B cell (primary cell): ENCODE measurements at regions not wholly inside any gene's neighbourhood (a gene's known extent, or its start where the extent isn't known, plus 50 kb on each side); places are given as distances from the start of the nearest gene placed in this dataset.
"Not testable (repeated sequence)": the region's sequence is repeated elsewhere in the genome, so short reads cannot be mapped to it uniquely, and the experiment has no call there.

Experiments
- ATAC-seq: fragments of 200-7000 bp; cut with Tn5 transposase; one replicate; pipeline ENCODE4 v1.10.0; 2021; ENCODE audit warnings: low read depth, mild to moderate bottlenecking, moderate number of reproducible peaks, moderate library complexity
- CTCF ChIA-PET: fragments of 350-600 bp; sonication (Branson Sonifier 250); formaldehyde crosslinking; loops from one replicate; lab custom pipeline; 2021; ENCODE audit warnings: antibody characterized with exemption, inconsistent platforms; lab: Charles Lee
- POLR2A ChIA-PET: fragments of 350-600 bp; sonication (Branson Sonifier 250); formaldehyde crosslinking; loops from one replicate; lab custom pipeline; 2021; ENCODE audit warnings: antibody characterized with exemption; lab: Charles Lee
- DNase-seq: peaks from one replicate; pipeline ENCODE4 v3.0.0; 2013
- H2AFZ ChIP-seq: 2 replicates; pipeline ENCODE4 v1.6.1; 2012; ENCODE audit warnings: mild to moderate bottlenecking, low read depth, low read length; ENCODE audit not compliant: insufficient read depth, poor library complexity, severe bottlenecking
- H3K27ac ChIP-seq, 2 donors: 1 replicate in 1 of 2; 2 replicates in 1 of 2; pipeline ENCODE4 v1.5.1; 2012 to 2013; ENCODE audit warnings: low read length in 2 of 2, mild to moderate bottlenecking in 2 of 2, moderate library complexity in 1 of 2
- H3K27me3 ChIP-seq, 4 experiments: fragments of 200-600 bp in 1 of 4; sonication (generic) in 1 of 4; replicated peaks in 1 of 4; 1 replicate in 2 of 4; 2 replicates in 2 of 4; pipeline versions ENCODE4 v1.6.1 to v1.7.0; 2013 to 2016; ENCODE audit warnings: low read length in 3 of 4, mild to moderate bottlenecking in 2 of 4, mixed read lengths in 1 of 4, moderate library complexity in 1 of 4; ENCODE audit not compliant: insufficient read depth in 4 of 4, control insufficient read depth in 3 of 4; ENCODE audit errors: control extremely low read depth in 1 of 4
- H3K36me3 ChIP-seq, 2 experiments: replicated peaks in 1 of 2; 1 replicate in 1 of 2; 2 replicates in 1 of 2; pipeline versions ENCODE4 v1.6.1 to v1.7.1; 2013; ENCODE audit warnings: low read length in 1 of 2; ENCODE audit not compliant: insufficient read depth in 2 of 2, control insufficient read depth in 1 of 2; ENCODE audit errors: control extremely low read depth in 1 of 2, extremely low read depth in 1 of 2
- H3K4me1 ChIP-seq, 2 donors: fragments of 200-600 bp in 1 of 2; sonication (generic) in 1 of 2; 1 replicate in 1 of 2; 2 replicates in 1 of 2; pipeline versions ENCODE4 v1.5.1 to v1.6.1; 2013 to 2017; ENCODE audit warnings: low read length in 2 of 2; ENCODE audit not compliant: control insufficient read depth in 2 of 2, insufficient read depth in 2 of 2
- H3K4me2 ChIP-seq: replicated peaks from 2 replicates; pipeline ENCODE3; 2012; ENCODE audit warnings: mild to moderate bottlenecking, low read depth, low read length; ENCODE audit not compliant: poor library complexity, severe bottlenecking
- H3K4me3 ChIP-seq, 5 experiments: fragments of 200-600 bp in 1 of 5; sonication (generic) in 1 of 5; 1 replicate in 3 of 5; 2 replicates in 2 of 5; pipeline versions ENCODE4 v1.5.1 to v1.7.0; 2011 to 2016; ENCODE audit warnings: low read length in 4 of 5, mild to moderate bottlenecking in 4 of 5, low read depth in 2 of 5, control low read depth in 1 of 5, moderate library complexity in 1 of 5; ENCODE audit not compliant: insufficient read depth in 1 of 5; ENCODE audit errors: control extremely low read depth in 1 of 5, extremely low read depth in 1 of 5
- H3K79me2 ChIP-seq: fragments of 200-600 bp; sonication (generic); one replicate; pipeline ENCODE4 v1.6.0; 2016; ENCODE audit warnings: low read length; ENCODE audit not compliant: control insufficient read depth, insufficient read depth
- H3K9ac ChIP-seq: fragments of 200-600 bp; sonication (generic); 2 replicates; pipeline ENCODE4 v1.6.1; 2017; ENCODE audit warnings: mild to moderate bottlenecking, low read length, moderate library complexity
- H3K9me3 ChIP-seq, 3 donors: one replicate each; pipeline versions ENCODE4 v1.6.1 to v1.7.1; 2013; ENCODE audit warnings: low read length in 2 of 3; ENCODE audit not compliant: control insufficient read depth in 2 of 3, insufficient read depth in 1 of 3; ENCODE audit errors: control extremely low read depth in 1 of 3
- H4K20me1 ChIP-seq: 2 replicates; pipeline ENCODE4 v1.6.0; 2012; ENCODE audit warnings: mild to moderate bottlenecking, low read length; ENCODE audit not compliant: insufficient read depth, control insufficient read depth, poor library complexity, severe bottlenecking
- H3K27ac Mint-ChIP-seq: one replicate; pipeline ENCODE4 v1.8.0; 2021; ENCODE audit warnings: mixed read lengths
- H3K27me3 Mint-ChIP-seq: one replicate; pipeline ENCODE4 v1.8.0; 2021; ENCODE audit warnings: mixed read lengths
- H3K4me1 Mint-ChIP-seq: one replicate; pipeline ENCODE4 v1.8.0; 2021; ENCODE audit warnings: mixed read lengths
- H3K4me3 Mint-ChIP-seq: one replicate; pipeline ENCODE4 v1.8.0; 2021; ENCODE audit warnings: mixed read lengths
- H3K9me3 Mint-ChIP-seq: one replicate; pipeline ENCODE4 v1.8.0; 2022; ENCODE audit warnings: mixed read lengths; ENCODE audit not compliant: insufficient read depth
- WGBS: methylation state at CpG from one replicate; pipeline ENCODE4 v1.1.5; 2013; ENCODE audit warnings: missing lambda C conversion rate; ENCODE audit not compliant: insufficient coverage; 5-methylcytosine and 5-hydroxymethylcytosine counted together
- intact Hi-C: fragments of 100-400 bp; cut with micrococcal nuclease; formaldehyde crosslinking; loops from one replicate; pipeline ENCODE4 v1.10.0; 2022

- H2AFZ ChIP-seq, H3K27ac ChIP-seq, H3K9me3 ChIP-seq, ATAC-seq, H4K20me1 ChIP-seq, POLR2A ChIA-PET, H3K27me3 ChIP-seq, H3K4me1 Mint-ChIP-seq, DNase-seq, H3K9me3 Mint-ChIP-seq, H3K4me1 ChIP-seq, H3K36me3 ChIP-seq, H3K79me2 ChIP-seq, H3K27me3 Mint-ChIP-seq, H3K4me2 ChIP-seq, CTCF ChIA-PET, intact Hi-C loops, H3K9ac ChIP-seq, H3K4me3 ChIP-seq: not testable (repeated sequence)
- peak overlapping the region; percentile 20 for H3K4me3 Mint-ChIP-seq
- WGBS, result 50% methylated on average over 1 of the region's 6 CpGs
- H3K27ac Mint-ChIP-seq, result peak overlapping the region; percentile 3
Observed at GRCh38 chr11:3554621-3555020, 87.2 kb downstream of the ART5 start.

- peaks cover 14% of the 10 kb centered on the region for H3K27me3 Mint-ChIP-seq
- H3K9me3 Mint-ChIP-seq, H3K9me3 ChIP-seq, H3K27ac ChIP-seq, H3K4me1 Mint-ChIP-seq, H3K36me3 ChIP-seq, H3K4me1 ChIP-seq, H3K4me2 ChIP-seq, DNase-seq, H3K9ac ChIP-seq, POLR2A ChIA-PET, ATAC-seq, intact Hi-C loops, H2AFZ ChIP-seq, CTCF ChIA-PET, H4K20me1 ChIP-seq, H3K4me3 ChIP-seq, H3K27ac Mint-ChIP-seq, H3K79me2 ChIP-seq, H3K27me3 ChIP-seq, H3K4me3 Mint-ChIP-seq: not testable (repeated sequence)
- 90% methylated on average over 3 of the region's 10 CpGs for WGBS
Observed at GRCh38 chr11:3544990-3545389, 96.8 kb downstream of the ART5 start.

GRCh38 chr11:3538220-3538619, 103.6 kb downstream of the ART5 start:
- H3K27me3 ChIP-seq, intact Hi-C loops, H3K4me2 ChIP-seq, H3K27ac ChIP-seq, H3K4me1 Mint-ChIP-seq, H3K4me3 ChIP-seq, H3K79me2 ChIP-seq, CTCF ChIA-PET, DNase-seq, H4K20me1 ChIP-seq, H3K9ac ChIP-seq, POLR2A ChIA-PET, H3K36me3 ChIP-seq, H3K9me3 ChIP-seq, H2AFZ ChIP-seq, H3K4me3 Mint-ChIP-seq, H3K9me3 Mint-ChIP-seq, ATAC-seq, H3K27ac Mint-ChIP-seq, H3K27me3 Mint-ChIP-seq, H3K4me1 ChIP-seq: not testable (repeated sequence)
- WGBS, result no CpG with 5 or more reads among the region's 1 CpG

GRCh38 chr11:3537254-3537653, 104.5 kb downstream of the ART5 start:
- H3K36me3 ChIP-seq, H3K79me2 ChIP-seq, H3K27ac ChIP-seq, H3K27me3 ChIP-seq, H3K9ac ChIP-seq, intact Hi-C loops, H3K4me1 ChIP-seq, H4K20me1 ChIP-seq, H3K4me2 ChIP-seq, DNase-seq, POLR2A ChIA-PET, H3K4me1 Mint-ChIP-seq, H3K4me3 ChIP-seq, H3K27me3 Mint-ChIP-seq, ATAC-seq, H2AFZ ChIP-seq, H3K9me3 Mint-ChIP-seq, CTCF ChIA-PET, H3K27ac Mint-ChIP-seq, H3K9me3 ChIP-seq, H3K4me3 Mint-ChIP-seq: not testable (repeated sequence)
- WGBS, result 93% methylated on average over 1 of the region's 4 CpGs
